HG03432 (cell line): ENCODE measurements at regions not wholly inside any gene's neighbourhood (a gene's known extent, or its start where the extent isn't known, plus 50 kb on each side); places are given as distances from the start of the nearest gene placed in this dataset.
"Not testable (repeated sequence)": the region's sequence is repeated elsewhere in the genome, so short reads cannot be mapped to it uniquely, and the experiment has no call there.

Source experiments
- ATAC-seq: cut with Tn5 transposase; IDR thresholded peaks from one replicate; pipeline ENCODE4 v1.9.1; 2021; ENCODE audit warnings: mild to moderate bottlenecking, moderate library complexity; ENCODE audit not compliant: unreplicated experiment

GRCh38 chr4:38463268-38463958 lies 200.6 kb upstream of the KLF3 start:
- ATAC-seq, result no peak

GRCh38 chr4:38464328-38464727 lies 199.7 kb upstream of the KLF3 start:
- ATAC-seq, result no peak

GRCh38 chr4:38466401-38466800 lies 197.6 kb upstream of the KLF3 start:
- ATAC-seq, result no peak

GRCh38 chr4:38467296-38467695 lies 196.7 kb upstream of the KLF3 start:
- no peak for ATAC-seq

GRCh38 chr4:38468339-38468866 lies 195.6 kb upstream of the KLF3 start:
- ATAC-seq, result no peak

- no peak for ATAC-seq
Measured at GRCh38 chr4:38469410-38469809, 194.6 kb upstream of the KLF3 start.

- no peak for ATAC-seq
Measured at GRCh38 chr4:38470735-38471262, 193.2 kb upstream of the KLF3 start.

- no peak for ATAC-seq
Measured at GRCh38 chr4:38482696-38483095, 181.3 kb upstream of the KLF3 start.

GRCh38 chr4:38483628-38484027 lies 180.4 kb upstream of the KLF3 start:
- ATAC-seq, result not testable (repeated sequence)

GRCh38 chr4:38489011-38489861 lies 174.8 kb upstream of the KLF3 start:
- ATAC-seq, result no peak

GRCh38 chr4:38489924-38490639 lies 173.9 kb upstream of the KLF3 start:
- ATAC-seq, result no peak

GRCh38 chr4:38490753-38491446 lies 173.1 kb upstream of the KLF3 start:
- no peak for ATAC-seq

- no peak for ATAC-seq
Measured at GRCh38 chr4:38491854-38492478, 172.0 kb upstream of the KLF3 start.

- no peak for ATAC-seq
Measured at GRCh38 chr4:38493066-38493465, 170.9 kb upstream of the KLF3 start.

GRCh38 chr4:38495446-38495845 lies 168.6 kb upstream of the KLF3 start:
- ATAC-seq, result no peak

GRCh38 chr4:38497121-38497520 lies 166.9 kb upstream of the KLF3 start:
- ATAC-seq, result no peak

- no peak for ATAC-seq
Measured at GRCh38 chr4:38499101-38499500, 164.9 kb upstream of the KLF3 start.

GRCh38 chr4:38500433-38500832 lies 163.6 kb upstream of the KLF3 start:
- no peak for ATAC-seq

- no peak for ATAC-seq
Measured at GRCh38 chr4:38501698-38502097, 162.3 kb upstream of the KLF3 start.
